HG02610 (cell line): ENCODE measurements at regions not wholly inside any gene's neighbourhood (a gene's known extent, or its start where the extent isn't known, plus 50 kb on each side); places are given as distances from the start of the nearest gene placed in this dataset.
"Not testable (repeated sequence)": the region's sequence is repeated elsewhere in the genome, so short reads cannot be mapped to it uniquely, and the experiment has no call there.

Experiments
- ATAC-seq: cut with Tn5 transposase; IDR thresholded peaks from one replicate; pipeline ENCODE4 v1.9.1; 2021; ENCODE audit warnings: mild to moderate bottlenecking, moderate library complexity; ENCODE audit not compliant: unreplicated experiment

- no peak for ATAC-seq
Measured at GRCh38 chr1:213324859-213325258, 273.8 kb downstream of the RPS6KC1 start.

- no peak for ATAC-seq
Measured at GRCh38 chr1:213325482-213325881, 274.4 kb downstream of the RPS6KC1 start.

- no peak for ATAC-seq
Measured at GRCh38 chr1:213326281-213327016, 275.4 kb downstream of the RPS6KC1 start.

- ATAC-seq: no peak
Measured at GRCh38 chr1:213327017-213327667, 276.1 kb downstream of the RPS6KC1 start.

- no peak for ATAC-seq
Measured at GRCh38 chr1:213329406-213330008, 278.5 kb downstream of the RPS6KC1 start.

GRCh38 chr1:213330281-213330680 is 279.2 kb downstream of the RPS6KC1 start:
- ATAC-seq: no peak

DNA sequence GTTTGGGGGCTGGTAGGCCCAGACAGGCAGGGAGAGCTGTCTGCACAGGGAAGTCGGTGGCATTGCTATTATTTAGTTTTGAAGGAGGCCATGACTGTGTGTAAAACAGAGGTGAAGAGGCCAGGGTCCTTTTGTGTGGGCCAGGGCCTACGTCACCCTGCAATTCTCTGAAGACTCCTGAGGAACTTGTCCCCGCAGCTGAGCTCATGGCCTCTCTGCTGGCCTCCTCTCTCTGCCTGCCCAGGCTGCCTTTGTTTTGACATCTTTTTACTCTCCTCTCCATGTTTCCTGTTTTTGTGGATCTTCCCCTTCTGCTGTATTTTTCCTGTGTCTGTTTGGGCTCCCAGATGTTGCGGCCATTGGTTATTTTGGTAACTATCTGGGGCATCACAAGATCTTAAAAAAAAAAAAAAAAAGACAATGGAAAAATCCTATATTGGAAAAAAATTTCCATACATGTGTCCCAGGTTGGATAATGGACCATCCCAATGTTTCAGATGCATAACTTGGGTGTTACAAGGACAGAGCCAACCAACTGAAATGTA is 280.7 kb downstream of the RPS6KC1 start:
- no peak for ATAC-seq

DNA sequence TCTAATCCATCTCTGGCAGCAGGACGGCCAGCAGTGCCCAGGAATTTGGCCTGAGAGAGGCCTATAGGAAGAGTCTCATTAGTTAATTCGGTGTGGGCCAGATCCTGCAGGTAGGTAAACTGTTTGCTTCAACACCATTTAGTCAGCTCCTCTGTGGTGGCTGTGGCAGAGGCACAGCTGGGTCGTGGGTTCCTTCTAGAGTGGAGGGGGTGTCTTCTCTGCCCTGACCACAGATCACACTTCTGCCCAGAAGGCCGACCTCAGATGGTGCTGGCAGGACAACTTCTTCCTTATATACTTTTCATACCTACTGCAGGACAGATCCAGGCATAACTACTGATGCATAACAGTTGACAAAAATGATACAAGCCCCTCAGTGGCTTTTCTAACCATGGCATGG is 281.4 kb downstream of the RPS6KC1 start:
- no peak for ATAC-seq

- no peak for ATAC-seq
Measured at GRCh38 chr1:213333121-213333520, 282.1 kb downstream of the RPS6KC1 start.

DNA sequence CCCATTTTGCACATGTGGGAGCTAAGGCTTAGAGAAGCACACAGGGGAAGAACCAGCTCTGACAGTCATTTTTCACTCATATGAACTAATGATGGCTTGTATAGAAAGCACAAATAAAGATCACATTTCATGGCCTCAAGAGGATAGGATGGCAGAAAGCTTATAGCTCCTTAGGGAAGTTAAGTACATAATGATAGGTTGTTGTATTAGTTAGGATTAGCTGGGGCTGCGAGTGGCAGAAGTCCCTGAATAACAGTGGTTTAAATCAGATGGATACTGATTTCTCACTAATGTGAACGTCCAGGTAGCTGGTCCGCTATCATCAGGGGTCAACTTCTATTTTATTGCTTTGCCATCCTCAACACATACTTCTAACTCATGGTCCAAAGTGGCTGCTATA is 284.0 kb downstream of the RPS6KC1 start:
- no peak for ATAC-seq

DNA sequence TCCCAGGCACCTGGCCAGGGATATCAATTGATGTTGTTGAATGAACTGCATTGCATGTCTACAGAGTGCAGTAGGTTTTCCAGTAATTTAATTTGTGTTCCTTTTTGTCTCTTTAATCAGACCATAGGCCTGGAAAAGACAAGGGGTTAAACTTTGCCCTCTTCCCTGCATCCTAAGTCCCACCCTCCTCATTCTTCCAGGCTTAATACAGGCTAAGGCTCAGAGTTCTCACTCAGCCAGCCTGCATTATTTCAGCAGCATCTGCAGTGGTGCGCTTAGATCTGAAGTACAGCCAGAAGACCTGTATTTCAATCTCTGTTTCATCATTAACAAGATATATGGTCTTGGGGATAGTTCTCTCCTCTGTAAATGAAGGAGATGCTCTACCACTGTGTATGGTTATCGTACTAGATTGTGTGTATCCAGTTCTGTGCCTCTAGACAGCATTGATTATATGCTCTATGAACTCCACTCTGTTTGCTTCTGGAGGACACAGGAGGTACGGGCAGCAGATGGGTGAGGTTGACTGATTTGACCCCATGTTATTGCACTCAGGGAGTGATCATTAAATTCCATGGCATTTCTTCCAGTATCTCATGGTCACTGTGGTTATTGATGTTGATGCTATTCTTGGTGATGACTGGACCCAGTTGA is 286.1 kb downstream of the RPS6KC1 start:
- ATAC-seq: no peak

DNA sequence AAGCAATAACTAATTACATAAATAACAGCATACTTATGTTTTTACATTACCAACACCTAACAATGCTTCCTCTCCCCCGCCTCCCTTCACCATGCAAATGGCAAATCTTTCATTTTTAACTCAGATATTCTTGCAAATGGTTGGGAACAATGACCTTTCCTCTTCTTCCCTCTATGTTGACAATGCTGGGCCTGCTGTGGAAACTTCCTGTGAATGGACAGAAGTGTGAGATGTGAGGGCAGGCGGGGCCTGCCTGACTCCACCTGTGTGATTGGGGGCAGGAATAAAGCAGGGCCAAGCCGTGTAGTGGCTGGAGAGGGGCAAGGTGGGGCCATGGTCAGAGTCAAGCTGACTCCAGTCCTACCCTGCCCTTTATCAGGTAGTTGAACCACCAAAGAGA is 289.6 kb downstream of the RPS6KC1 start:
- ATAC-seq: no peak

GRCh38 chr1:213345621-213346020 is 294.6 kb downstream of the RPS6KC1 start:
- no peak for ATAC-seq

DNA sequence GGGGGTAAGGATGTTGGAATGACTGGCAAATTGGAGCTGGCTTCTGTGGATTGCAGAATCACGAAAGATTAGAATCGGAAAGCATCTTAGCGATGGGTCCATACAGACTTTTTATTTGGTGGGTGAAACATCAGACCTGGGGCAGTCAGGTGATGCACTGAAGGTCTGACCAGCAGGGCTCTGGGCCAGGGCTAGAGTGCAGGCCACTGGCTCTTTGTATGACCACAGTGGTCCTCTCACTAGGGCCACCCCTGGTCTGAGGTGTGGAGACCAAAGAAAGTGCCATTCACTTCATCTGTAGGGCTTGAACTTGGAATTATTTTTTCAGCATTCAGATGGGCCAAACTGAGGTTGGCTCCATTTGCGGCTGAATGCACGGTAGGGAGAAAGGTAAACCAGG is 306.4 kb downstream of the RPS6KC1 start:
- no peak for ATAC-seq

DNA sequence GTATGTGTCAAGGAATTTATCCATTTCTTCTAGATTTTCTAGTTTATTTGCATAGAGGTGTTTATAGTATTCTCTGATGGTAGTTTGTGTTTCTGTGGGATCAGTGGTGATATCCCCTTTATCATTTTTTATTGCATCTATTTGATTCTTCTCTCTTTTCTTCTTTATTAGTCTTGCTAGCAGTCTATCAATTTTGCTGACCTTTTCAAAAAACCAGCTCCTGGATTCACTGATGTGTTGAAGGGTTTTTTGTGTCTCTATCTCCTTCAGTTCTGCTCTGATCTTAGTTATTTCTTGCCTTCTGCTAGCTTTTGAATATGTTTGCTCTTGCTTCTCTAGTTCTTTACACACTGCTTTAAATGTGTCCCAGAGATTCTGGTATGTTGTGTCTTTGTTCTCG is 307.3 kb downstream of the RPS6KC1 start:
- not testable (repeated sequence) for ATAC-seq

DNA sequence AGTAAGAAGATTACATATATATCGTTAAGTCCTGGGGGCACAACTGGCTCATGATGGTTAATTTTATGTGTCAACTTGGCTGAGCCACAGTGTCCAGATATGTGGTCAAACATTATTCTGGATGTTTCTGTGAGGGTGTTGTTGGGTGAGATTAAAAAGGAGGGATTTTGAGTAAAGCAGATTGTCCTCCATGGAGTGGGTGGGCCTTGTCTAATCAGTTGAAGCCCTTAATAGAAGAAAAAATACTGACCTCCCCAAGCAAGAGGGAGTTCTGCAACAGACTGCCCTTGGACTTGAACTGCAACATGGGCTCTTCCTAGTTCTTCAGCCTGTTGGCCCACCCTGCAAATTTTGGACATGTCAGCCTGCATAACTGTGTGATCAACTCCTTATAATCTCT is 311.6 kb downstream of the RPS6KC1 start:
- no peak for ATAC-seq

DNA sequence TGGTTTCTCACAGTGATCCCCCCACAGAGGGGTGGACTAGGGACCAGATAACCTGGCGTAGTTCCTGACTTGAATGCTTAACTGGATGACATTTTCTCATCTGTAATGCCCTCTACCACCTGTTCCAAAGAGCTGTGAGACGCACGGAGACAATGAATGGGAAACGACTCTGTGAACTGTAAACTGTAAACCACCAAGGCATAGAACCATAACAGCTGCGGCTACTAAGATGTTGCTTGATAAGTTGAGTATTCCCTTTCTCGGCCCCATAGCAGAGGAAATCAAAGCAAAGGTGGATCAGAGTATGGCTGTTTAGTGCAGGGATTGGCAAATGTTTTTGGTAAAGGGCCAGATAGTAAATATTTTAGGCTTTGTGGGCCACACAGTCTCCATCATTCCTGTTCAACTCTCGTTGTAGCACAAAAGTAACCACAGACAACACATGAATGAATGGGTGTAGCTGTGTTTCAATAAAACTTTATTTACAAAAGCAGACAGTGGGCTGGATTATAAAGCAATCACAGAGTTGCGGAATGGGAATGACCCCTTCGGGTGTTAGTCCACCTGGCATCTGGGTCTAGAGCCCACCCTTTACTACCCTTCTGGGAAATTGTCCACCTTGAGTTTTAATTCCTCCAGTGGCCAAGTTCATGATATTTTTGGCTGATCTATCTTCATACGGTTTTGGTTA is 315.2 kb downstream of the RPS6KC1 start:
- ATAC-seq: no peak

- no peak for ATAC-seq
Measured at GRCh38 chr1:213369465-213369864, 318.4 kb downstream of the RPS6KC1 start.

DNA sequence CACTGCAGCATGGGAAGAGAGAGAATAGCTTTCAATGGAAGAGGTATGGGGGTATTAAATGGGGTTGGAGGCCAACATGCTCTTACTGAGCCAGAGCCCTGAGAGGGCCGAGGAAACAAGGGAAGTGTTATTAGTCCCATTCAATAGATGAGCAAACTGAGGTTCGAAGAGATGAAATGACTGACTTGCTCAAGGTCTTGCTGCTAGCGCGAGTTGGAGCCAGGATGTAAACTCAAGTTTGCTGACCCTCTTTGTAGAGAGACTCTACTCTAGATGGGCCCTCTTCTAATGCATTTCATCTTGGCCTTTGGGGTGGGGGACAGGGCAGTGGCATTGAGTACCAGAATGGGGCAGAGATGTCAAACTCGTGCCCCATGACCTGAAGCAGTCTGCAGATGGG is 319.5 kb downstream of the RPS6KC1 start:
- no peak for ATAC-seq

- no peak for ATAC-seq
Measured at GRCh38 chr1:213371525-213371846, 320.4 kb downstream of the RPS6KC1 start.
